Spinal cord (tissue), 9 donors: ENCODE measurements at regions not wholly inside any gene's neighbourhood (a gene's known extent, or its start where the extent isn't known, plus 50 kb on each side); places are given as distances from the start of the nearest gene placed in this dataset.

Experiments used
- DNase-seq, 6 donors: peaks; one replicate each; pipeline versions ENCODE4 v3.0.0 to v3.0.0-alpha.2; 2013 to 2015; ENCODE audit warnings: low spot score in 6 of 6, low read depth in 4 of 6
- H3K27ac ChIP-seq: one replicate; pipeline ENCODE4 v1.5.1; 2013; ENCODE audit warnings: low read depth, low read length, control low read depth
- H3K27me3 ChIP-seq: one replicate; pipeline ENCODE4 v1.6.1; 2013; ENCODE audit warnings: low read length; ENCODE audit not compliant: control insufficient read depth, insufficient read depth
- H3K36me3 ChIP-seq: one replicate; pipeline ENCODE4 v1.6.1; 2013; ENCODE audit warnings: low read length; ENCODE audit not compliant: control insufficient read depth, insufficient read depth
- H3K4me1 ChIP-seq: one replicate; pipeline ENCODE4 v1.6.1; 2013; ENCODE audit warnings: low read length; ENCODE audit not compliant: control insufficient read depth, insufficient read depth
- H3K4me3 ChIP-seq: one replicate; pipeline ENCODE4 v1.5.1; 2013; ENCODE audit warnings: low read depth, low read length, control low read depth
- H3K9me3 ChIP-seq: one replicate; pipeline ENCODE4 v1.6.1; 2013; ENCODE audit warnings: low read length; ENCODE audit not compliant: control insufficient read depth, insufficient read depth
- WGBS: methylation state at CpG from one replicate; pipeline ENCODE4 v1.1.5; 2013; ENCODE audit warnings: missing lambda C conversion rate; ENCODE audit not compliant: insufficient coverage; 5-methylcytosine and 5-hydroxymethylcytosine counted together
- donor health status: healthy.

- 100% methylated on average over 1 of the region's 2 CpGs for whole genome bisulfite sequencing
- DNase-seq, result no peak
- H3K9me3 ChIP-seq, result no peaks in the 10 kb centered on the region
- no peak overlapping the region for H3K27ac ChIP-seq
- no peak overlapping the region for H3K4me3 ChIP-seq
- H3K36me3 ChIP-seq, result no peaks in the 10 kb centered on the region
- no peaks in the 10 kb centered on the region for H3K27me3 ChIP-seq
- no peaks in the 10 kb centered on the region for H3K4me1 ChIP-seq
Observed at GRCh38 chr13:22144806-22145205, 473.9 kb downstream of the FGF9 start.

- no peaks in the 10 kb centered on the region for H3K27me3 ChIP-seq
- DNase-seq, result no peak
- no peak overlapping the region for H3K4me3 ChIP-seq
- H3K27ac ChIP-seq, result no peak overlapping the region
- no peaks in the 10 kb centered on the region for H3K36me3 ChIP-seq
- no peaks in the 10 kb centered on the region for H3K9me3 ChIP-seq
- WGBS, result 94% methylated on average over 3 of the region's 3 CpGs
- no peaks in the 10 kb centered on the region for H3K4me1 ChIP-seq
Observed at GRCh38 chr13:22148187-22148586, 477.3 kb downstream of the FGF9 start.

- DNase-seq, result peak in 1 of 6 donors; percentile 45
- no peak overlapping the region for H3K4me3 ChIP-seq
- no peaks in the 10 kb centered on the region for H3K27me3 ChIP-seq
- no peak overlapping the region for H3K27ac ChIP-seq
- no peaks in the 10 kb centered on the region for H3K9me3 ChIP-seq
- WGBS, result no CpG with 5 or more reads among the region's 2 CpGs
- no peaks in the 10 kb centered on the region for H3K4me1 ChIP-seq
- H3K36me3 ChIP-seq, result no peaks in the 10 kb centered on the region
Observed at GRCh38 chr13:22152751-22153150, 481.9 kb downstream of the FGF9 start.

GRCh38 chr13:22154041-22154440 is 483.2 kb downstream of the FGF9 start:
- WGBS, result no CpG with 5 or more reads among the region's 3 CpGs
- Histone ChIP-seq H3K27ac (no peak overlapping the region), H3K4me1 (no peaks in the 10 kb centered on the region), H3K9me3 (no peaks in the 10 kb centered on the region), H3K27me3 (no peaks in the 10 kb centered on the region), H3K4me3 (no peak overlapping the region), H3K36me3 (no peaks in the 10 kb centered on the region)
- no peak for DNase-seq

- DNase-seq, result no peak
- Histone ChIP-seq H3K4me1 (no peaks in the 10 kb centered on the region), H3K4me3 (no peak overlapping the region), H3K36me3 (no peaks in the 10 kb centered on the region), H3K9me3 (no peaks in the 10 kb centered on the region), H3K27me3 (no peaks in the 10 kb centered on the region), H3K27ac (no peak overlapping the region)
- WGBS, result 97% methylated on average over 3 of the region's 3 CpGs
Observed at GRCh38 chr13:22161871-22162270, 491.0 kb downstream of the FGF9 start.

GRCh38 chr13:22162889-22163288 is 492.0 kb downstream of the FGF9 start:
- Histone ChIP-seq H3K9me3 (no peaks in the 10 kb centered on the region), H3K27ac (no peak overlapping the region), H3K36me3 (no peaks in the 10 kb centered on the region), H3K27me3 (no peaks in the 10 kb centered on the region), H3K4me1 (no peaks in the 10 kb centered on the region), H3K4me3 (no peak overlapping the region)
- DNase-seq, result no peak
- no CpG with 5 or more reads among the region's 1 CpG for WGBS

GRCh38 chr13:22168437-22169190 is 497.7 kb downstream of the FGF9 start:
- 78% methylated on average over 5 of the region's 11 CpGs for WGBS
- no peak overlapping the region for H3K4me3 ChIP-seq
- H3K9me3 ChIP-seq, result no peaks in the 10 kb centered on the region
- no peaks in the 10 kb centered on the region for H3K36me3 ChIP-seq
- H3K27me3 ChIP-seq, result no peaks in the 10 kb centered on the region
- no peaks in the 10 kb centered on the region for H3K4me1 ChIP-seq
- H3K27ac ChIP-seq, result no peak overlapping the region
- peak in 2 of 6 donors; percentile 32 to 78 for DNase-seq

GRCh38 chr13:22169473-22169872 is 498.6 kb downstream of the FGF9 start:
- Histone ChIP-seq H3K9me3 (no peaks in the 10 kb centered on the region), H3K27me3 (no peaks in the 10 kb centered on the region), H3K4me1 (no peaks in the 10 kb centered on the region), H3K36me3 (no peaks in the 10 kb centered on the region), H3K27ac (no peak overlapping the region), H3K4me3 (no peak overlapping the region)
- no peak for DNase-seq
- WGBS, result no CpG with 5 or more reads among the region's 2 CpGs

GRCh38 chr13:22173610-22174009 is 502.7 kb downstream of the FGF9 start:
- DNase-seq, result no peak
- 94% methylated on average over 2 of the region's 2 CpGs for WGBS
- Histone ChIP-seq H3K9me3 (no peaks in the 10 kb centered on the region), H3K4me1 (no peaks in the 10 kb centered on the region), H3K36me3 (no peaks in the 10 kb centered on the region), H3K27ac (no peak overlapping the region), H3K27me3 (no peaks in the 10 kb centered on the region), H3K4me3 (no peak overlapping the region)

GRCh38 chr13:22175241-22175640 is 504.4 kb downstream of the FGF9 start:
- 77% methylated on average over 6 of the region's 8 CpGs for WGBS
- Histone ChIP-seq H3K4me1 (no peaks in the 10 kb centered on the region), H3K9me3 (no peaks in the 10 kb centered on the region)

More at GRCh38 chr13:22175241-22175640, 504.4 kb downstream of the FGF9 start:
- no peak for DNase-seq
- Histone ChIP-seq H3K4me3 (no peak overlapping the region), H3K27me3 (no peaks in the 10 kb centered on the region), H3K36me3 (no peaks in the 10 kb centered on the region), H3K27ac (no peak overlapping the region)
